ENCODE measurements at regions not wholly inside any gene's neighbourhood (a gene's known extent, or its start where the extent isn't known, plus 50 kb on each side); places are given as distances from the start of the nearest gene placed in this dataset.

DNA sequence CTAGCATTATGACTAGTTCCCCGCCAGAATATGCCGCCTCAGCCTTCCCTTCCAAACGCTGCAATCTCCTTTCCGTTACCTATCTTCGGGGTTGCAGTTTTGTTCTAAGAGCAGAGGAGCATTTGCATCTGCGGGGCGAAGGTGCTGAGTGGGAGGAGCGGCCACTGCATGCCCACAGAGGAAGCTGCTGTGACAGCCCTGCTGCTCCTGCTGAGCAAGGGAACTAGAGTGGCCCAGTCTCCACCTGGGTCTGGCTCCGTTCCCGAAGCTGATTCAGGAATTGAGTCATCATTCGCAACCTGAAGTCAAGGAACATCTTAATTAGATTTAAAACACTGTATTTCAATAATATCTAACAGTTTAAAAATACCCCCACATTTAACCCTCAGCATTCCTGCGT is 98.2 kb upstream of the TJP1 start:
- ChIA-PET POLR2A (no interaction called here), CTCF (interaction anchor here (1.7 kb wide), 1 partner anchor 13 kb away, joined by 5 read pairs; no protein-coding TSS in a partner anchor)
- no peak for TF ChIP-seq CTCF (IDR thresholded peaks at IDR 0.05; ENCODE audit: control extremely low read depth, extremely low read depth, low read depth, missing control alignments)
- no peak for DNase-seq (ENCODE audit: extremely low spot score)

DNA sequence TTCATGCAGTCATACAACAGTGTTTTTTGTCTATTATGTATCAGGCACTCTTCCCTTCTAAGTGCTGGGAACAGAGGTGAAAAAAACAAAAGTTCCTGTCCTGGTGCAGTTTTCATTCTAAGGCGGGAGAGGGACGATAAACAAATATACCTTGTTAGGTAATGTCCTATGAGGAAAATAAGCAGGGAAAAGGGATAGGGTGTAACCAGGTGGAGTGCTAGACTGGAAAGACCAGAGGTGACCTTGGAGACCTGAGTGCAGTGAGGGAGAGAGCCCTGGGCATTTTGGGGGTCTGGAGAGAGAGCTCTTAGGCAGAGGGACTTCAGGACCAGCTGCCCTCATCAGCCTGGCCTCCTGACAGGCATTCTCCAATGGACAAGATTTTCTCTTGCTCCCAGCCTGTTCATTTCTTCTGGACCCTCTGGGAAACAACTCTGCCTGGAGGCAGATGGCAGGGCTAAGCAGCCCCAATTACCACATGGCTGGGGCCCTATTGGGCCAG is 97.2 kb upstream of the TJP1 start:
- ChIA-PET POLR2A (no interaction called here), CTCF (no interaction called here)
- TF ChIP-seq CTCF (IDR thresholded peaks at IDR 0.05; ENCODE audit: control extremely low read depth, extremely low read depth, low read depth, missing control alignments) = no peak
- DNase-seq (ENCODE audit: extremely low spot score) = no peak

GRCh38 chr15:29917600-29918597 is 95.6 kb upstream of the TJP1 start:
- no peak for TF ChIP-seq CTCF (IDR thresholded peaks at IDR 0.05; ENCODE audit: control extremely low read depth, extremely low read depth, low read depth, missing control alignments)
- CTCF ChIA-PET = interaction anchor here (1.5 kb wide), 1 partner anchor 8 kb away, joined by 5 read pairs; no protein-coding TSS in a partner anchor
- DNase-seq (ENCODE audit: extremely low spot score) = no peak
- POLR2A ChIA-PET = no interaction called here

DNA sequence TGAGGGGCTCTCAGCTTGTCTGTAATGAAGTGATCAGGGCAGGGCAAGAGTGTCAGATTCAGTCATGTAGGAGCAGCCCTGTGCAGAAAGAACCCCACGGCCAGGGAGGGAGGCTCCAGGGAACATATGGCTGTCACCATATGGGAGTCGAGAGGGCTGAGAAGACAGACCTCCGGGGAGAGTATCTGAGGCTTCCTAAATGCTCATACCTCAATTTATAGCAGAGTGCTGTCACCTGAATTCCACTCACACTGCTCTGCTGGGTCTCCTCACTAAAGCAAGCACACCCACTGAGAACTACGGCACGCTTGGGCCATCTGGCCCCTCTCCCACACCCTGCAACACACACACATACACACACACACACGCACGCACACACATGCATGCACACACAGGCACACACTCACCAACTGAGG is 92.3 kb upstream of the TJP1 start:
- ChIA-PET CTCF (interaction anchor here (1.3 kb wide), 1 partner anchor 60 kb away, joined by 3 read pairs; no protein-coding TSS in a partner anchor), POLR2A (no interaction called here)
- no peak for DNase-seq (ENCODE audit: extremely low spot score)
- TF ChIP-seq CTCF (IDR thresholded peaks at IDR 0.05; ENCODE audit: control extremely low read depth, extremely low read depth, low read depth, missing control alignments) = no peak

DNA sequence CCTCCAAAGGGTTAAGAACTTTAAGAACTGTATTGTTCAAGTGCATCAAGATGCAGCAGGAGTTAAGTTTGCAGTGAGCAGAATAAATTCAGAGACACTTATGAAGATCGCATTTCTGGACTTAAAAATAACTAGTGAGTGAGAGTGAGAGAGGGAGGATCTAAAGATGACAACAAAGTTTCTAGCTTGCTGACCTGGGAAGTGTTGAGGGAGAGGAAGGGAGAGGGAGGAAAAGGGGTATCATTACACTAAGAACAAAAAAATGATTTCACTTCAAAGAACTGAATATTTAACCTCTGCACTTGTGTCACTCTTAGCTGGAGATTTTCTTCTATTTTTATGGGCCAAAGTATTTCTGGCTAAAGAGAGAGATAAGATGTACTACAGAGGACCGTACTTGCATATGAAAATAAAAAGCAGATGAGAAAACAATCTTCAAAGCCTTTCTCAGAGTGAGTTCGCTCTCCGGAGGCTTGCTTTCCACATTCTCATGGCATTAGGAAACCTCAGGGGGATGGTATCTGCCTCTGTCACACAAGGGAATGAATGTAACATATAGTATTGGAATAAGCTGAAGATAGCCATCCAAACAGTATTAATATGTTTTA is 91.4 kb upstream of the TJP1 start:
- ChIA-PET CTCF (interaction anchor here (1.3 to 1.5 kb wide), 2 partner anchors 8 to 59 kb away, joined by 3 to 4 read pairs; no protein-coding TSS in a partner anchor), POLR2A (no interaction called here)
- no peak for DNase-seq (ENCODE audit: extremely low spot score)
- TF ChIP-seq CTCF (IDR thresholded peaks at IDR 0.05; ENCODE audit: control extremely low read depth, extremely low read depth, low read depth, missing control alignments) = no peak

DNA sequence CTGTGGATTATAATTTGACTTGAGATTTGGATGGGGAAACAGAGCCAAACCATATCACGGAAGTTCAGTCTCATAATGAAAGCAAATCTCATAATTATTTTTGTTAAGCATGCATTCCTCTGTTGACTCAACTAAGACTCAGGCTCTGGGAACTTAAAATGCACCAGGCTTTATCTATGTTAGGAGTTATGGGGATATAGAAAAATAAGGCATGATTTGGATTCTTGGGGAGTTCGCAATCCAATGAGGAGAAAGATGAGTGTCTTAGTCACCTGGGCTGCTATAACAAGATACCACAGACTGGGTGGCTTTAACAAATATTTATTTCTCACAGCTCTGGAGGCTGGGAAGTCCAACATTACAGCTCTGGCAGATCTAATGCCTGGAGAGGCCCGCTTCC is 89.4 kb upstream of the TJP1 start:
- POLR2A ChIA-PET = no interaction called here
- TF ChIP-seq CTCF (IDR thresholded peaks at IDR 0.05; ENCODE audit: control extremely low read depth, extremely low read depth, low read depth, missing control alignments) = no peak
- DNase-seq (ENCODE audit: extremely low spot score) = no peak
- CTCF ChIA-PET = interaction anchor here (1.5 kb wide), 1 partner anchor 10 kb away, joined by 4 read pairs; no protein-coding TSS in a partner anchor
